CD4-positive, alpha-beta T cell (primary cell): ENCODE measurements at regions not wholly inside any gene's neighbourhood (a gene's known extent, or its start where the extent isn't known, plus 50 kb on each side); places are given as distances from the start of the nearest gene placed in this dataset.

Experiments used
- ATAC-seq: fragments of 200-7000 bp; cut with Tn5 transposase; one replicate; pipeline ENCODE4 v1.10.0; 2022; ENCODE audit warnings: mild to moderate bottlenecking; ENCODE audit not compliant: poor library complexity
- CTCF ChIA-PET: fragments of 350-600 bp; sonication (Branson Sonifier 250); formaldehyde crosslinking; loops from one replicate; lab custom pipeline; 2021; ENCODE audit warnings: antibody characterized with exemption, inconsistent platforms; lab: Charles Lee
- POLR2A ChIA-PET: fragments of 350-600 bp; sonication (Branson Sonifier 250); formaldehyde crosslinking; loops from one replicate; lab custom pipeline; 2021; ENCODE audit warnings: antibody characterized with exemption, inconsistent platforms; lab: Charles Lee
- DNase-seq, 14 experiments: peaks; one replicate each; pipeline ENCODE4 v3.0.0-alpha.2; 2013 to 2020; ENCODE audit warnings: mixed read lengths in 2 of 14
- H3K27ac ChIP-seq, 2 donors: one replicate each; pipeline versions ENCODE4 v1.5.1 to v1.7.0; 2013; ENCODE audit warnings: low read length in 2 of 2, low read depth in 1 of 2, mild to moderate bottlenecking in 1 of 2
- H3K27me3 ChIP-seq, 2 experiments: 1 replicate in 1 of 2; 2 replicates in 1 of 2; pipeline versions ENCODE4 v1.6.1 to v1.7.0; 2013; ENCODE audit warnings: low read length in 2 of 2, control low read depth in 1 of 2, mild to moderate bottlenecking in 1 of 2, moderate library complexity in 1 of 2; ENCODE audit not compliant: insufficient read depth in 2 of 2, control insufficient read depth in 1 of 2
- H3K36me3 ChIP-seq: one replicate; pipeline ENCODE4 v1.6.1; 2013; ENCODE audit warnings: low read length, control low read depth; ENCODE audit not compliant: insufficient read depth
- H3K4me1 ChIP-seq: one replicate; pipeline ENCODE4 v1.6.1; 2013; ENCODE audit warnings: low read length, control low read depth; ENCODE audit not compliant: insufficient read depth
- H3K4me3 ChIP-seq: one replicate; pipeline ENCODE4 v1.5.1; 2013; ENCODE audit warnings: mild to moderate bottlenecking, low read length, moderate library complexity
- H3K9me3 ChIP-seq, 2 experiments: 1 replicate in 1 of 2; 2 replicates in 1 of 2; pipeline versions ENCODE4 v1.6.1 to v1.7.0; 2013; ENCODE audit warnings: low read length in 2 of 2, mild to moderate bottlenecking in 2 of 2, control low read depth in 1 of 2, moderate library complexity in 1 of 2; ENCODE audit not compliant: control insufficient read depth in 1 of 2, insufficient read depth in 1 of 2
- H3K27ac Mint-ChIP-seq: one replicate; pipeline ENCODE4 v1.8.0; 2020; ENCODE audit warnings: mixed read lengths
- H3K27me3 Mint-ChIP-seq: one replicate; pipeline ENCODE4 v1.8.0; 2021; ENCODE audit warnings: mixed read lengths
- H3K36me3 Mint-ChIP-seq: one replicate; pipeline ENCODE4 v1.8.0; 2021; ENCODE audit warnings: low read depth, mixed read lengths
- H3K4me1 Mint-ChIP-seq: one replicate; pipeline ENCODE4 v1.8.0; 2021; ENCODE audit warnings: low read depth, mixed read lengths
- H3K4me3 Mint-ChIP-seq: one replicate; pipeline ENCODE4 v1.8.0; 2020; ENCODE audit warnings: mild to moderate bottlenecking, mixed read lengths
- H3K9me3 Mint-ChIP-seq: one replicate; pipeline ENCODE4 v1.8.0; 2020; ENCODE audit warnings: mixed read lengths
- intact Hi-C, 2 experiments: fragments of 100-400 bp; cut with DNase I in 1 of 2; cut with micrococcal nuclease in 1 of 2; formaldehyde crosslinking; loops; one replicate each; pipeline versions ENCODE4 v1.15.1 to v1.9.0; 2023 to 2025; cut with DNase I, micrococcal nuclease
- TF ChIP-seq, protein P1 (sequence below): fragments of 200-600 bp; IDR thresholded peaks from one replicate; pipeline ENCODE4 v1.8.0; 2022; ENCODE audit warnings: antibody characterized with exemption, mild to moderate bottlenecking

- H3K36me3 ChIP-seq: no peaks in the 10 kb centered on the region
- H3K4me3 ChIP-seq: no peak overlapping the region
- CTCF ChIA-PET: no interaction called here
- H3K27me3 ChIP-seq: no peaks in the 10 kb centered on the region
- ATAC-seq: no peak
- Mint-ChIP-seq H3K4me1 (no peaks in the 10 kb centered on the region), H3K36me3 (no peaks in the 10 kb centered on the region), H3K27ac (no peak overlapping the region), H3K27me3 (no peaks in the 10 kb centered on the region), H3K9me3 (peaks cover 7% of the 10 kb centered on the region), H3K4me3 (no peak overlapping the region)
- no peak overlapping the region for H3K27ac ChIP-seq
- H3K4me1 ChIP-seq: no peaks in the 10 kb centered on the region
- intact Hi-C loops: no loop called here
- DNase-seq: no peak
- POLR2A ChIA-PET: no interaction called here
- H3K9me3 ChIP-seq: peaks cover 0 to 14% of the 10 kb centered on the region in 2 experiments
- TF ChIP-seq, protein P1, sequence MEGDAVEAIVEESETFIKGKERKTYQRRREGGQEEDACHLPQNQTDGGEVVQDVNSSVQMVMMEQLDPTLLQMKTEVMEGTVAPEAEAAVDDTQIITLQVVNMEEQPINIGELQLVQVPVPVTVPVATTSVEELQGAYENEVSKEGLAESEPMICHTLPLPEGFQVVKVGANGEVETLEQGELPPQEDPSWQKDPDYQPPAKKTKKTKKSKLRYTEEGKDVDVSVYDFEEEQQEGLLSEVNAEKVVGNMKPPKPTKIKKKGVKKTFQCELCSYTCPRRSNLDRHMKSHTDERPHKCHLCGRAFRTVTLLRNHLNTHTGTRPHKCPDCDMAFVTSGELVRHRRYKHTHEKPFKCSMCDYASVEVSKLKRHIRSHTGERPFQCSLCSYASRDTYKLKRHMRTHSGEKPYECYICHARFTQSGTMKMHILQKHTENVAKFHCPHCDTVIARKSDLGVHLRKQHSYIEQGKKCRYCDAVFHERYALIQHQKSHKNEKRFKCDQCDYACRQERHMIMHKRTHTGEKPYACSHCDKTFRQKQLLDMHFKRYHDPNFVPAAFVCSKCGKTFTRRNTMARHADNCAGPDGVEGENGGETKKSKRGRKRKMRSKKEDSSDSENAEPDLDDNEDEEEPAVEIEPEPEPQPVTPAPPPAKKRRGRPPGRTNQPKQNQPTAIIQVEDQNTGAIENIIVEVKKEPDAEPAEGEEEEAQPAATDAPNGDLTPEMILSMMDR: no peak
Measured at GRCh38 chr4:30632751-30633150, 87.4 kb upstream of the PCDH7 start.

DNA sequence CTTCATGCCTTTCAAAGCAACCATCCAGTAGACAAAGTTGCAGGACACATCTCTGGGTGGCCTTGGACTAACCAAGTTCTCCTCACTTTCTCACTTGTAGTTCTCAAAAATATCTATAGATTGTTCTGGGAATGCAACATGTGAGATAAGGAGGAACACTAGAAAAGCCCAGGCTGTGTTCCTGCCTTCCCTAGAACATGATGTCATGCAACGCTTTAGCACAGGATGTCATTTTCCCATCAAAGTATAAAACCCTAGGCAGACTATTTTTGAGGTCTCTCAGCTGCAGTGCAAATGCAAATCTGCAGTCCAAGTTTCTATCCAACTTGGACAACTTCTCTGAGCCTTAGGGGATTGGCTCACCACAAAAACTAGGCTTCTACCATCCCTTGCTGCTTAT, 78.8 kb upstream of the PCDH7 start:
- POLR2A ChIA-PET: no interaction called here
- no peaks in the 10 kb centered on the region for H3K36me3 ChIP-seq
- H3K9me3 Mint-ChIP-seq: peaks cover 3% of the 10 kb centered on the region
- H3K27me3 Mint-ChIP-seq: no peaks in the 10 kb centered on the region
- no peak for ATAC-seq
- no peak overlapping the region for H3K4me3 ChIP-seq
- H3K27ac Mint-ChIP-seq: no peak overlapping the region
- no peak overlapping the region for H3K27ac ChIP-seq
- H3K36me3 Mint-ChIP-seq: no peaks in the 10 kb centered on the region
- no peak overlapping the region for H3K4me3 Mint-ChIP-seq
- TF ChIP-seq, protein P1: no peak
- H3K9me3 ChIP-seq: peaks cover 0 to 4% of the 10 kb centered on the region in 2 experiments
- H3K27me3 ChIP-seq: no peaks in the 10 kb centered on the region
- intact Hi-C loops: no loop called here
- no peak for DNase-seq
- H3K4me1 Mint-ChIP-seq: no peaks in the 10 kb centered on the region
- no peaks in the 10 kb centered on the region for H3K4me1 ChIP-seq
- CTCF ChIA-PET: no interaction called here

GRCh38 chr4:30642567-30642966, 77.6 kb upstream of the PCDH7 start:
- ATAC-seq (no peak), DNase-seq (no peak)
- no peaks in the 10 kb centered on the region for H3K27me3 ChIP-seq
- no peak overlapping the region for H3K4me3 Mint-ChIP-seq
- H3K27ac Mint-ChIP-seq: no peak overlapping the region
- CTCF ChIA-PET: no interaction called here
- H3K9me3 Mint-ChIP-seq: peaks cover 3% of the 10 kb centered on the region
- H3K9me3 ChIP-seq: peaks cover 0 to 4% of the 10 kb centered on the region in 2 experiments
- H3K27ac ChIP-seq: no peak overlapping the region
- H3K4me1 Mint-ChIP-seq: no peaks in the 10 kb centered on the region
- intact Hi-C loops: no loop called here
- H3K36me3 Mint-ChIP-seq: no peaks in the 10 kb centered on the region
- no peaks in the 10 kb centered on the region for H3K27me3 Mint-ChIP-seq
- H3K4me3 ChIP-seq: no peak overlapping the region
- POLR2A ChIA-PET: interaction anchor here (0.7 kb wide), 1 partner anchor 863 kb away, joined by 3 read pairs; no protein-coding TSS in a partner anchor
- no peaks in the 10 kb centered on the region for H3K4me1 ChIP-seq
- no peaks in the 10 kb centered on the region for H3K36me3 ChIP-seq
- TF ChIP-seq, protein P1: no peak
